Right atrium auricular region (tissue), 2 donors: ENCODE measurements at regions not wholly inside any gene's neighbourhood (a gene's known extent, or its start where the extent isn't known, plus 50 kb on each side); places are given as distances from the start of the nearest gene placed in this dataset.

Experiments used
- DNase-seq: peaks from one replicate; pipeline ENCODE4 v3.0.0-alpha.2; 2019; ENCODE audit warnings: low spot score
- H3K27ac ChIP-seq, 2 donors: fragments of 200-600 bp; sonication (generic); 1 replicate in 1 of 2; 2 replicates in 1 of 2; pipeline ENCODE4 v1.5.1; 2016 to 2019
- H3K27me3 ChIP-seq, 2 donors: fragments of 200-600 bp; sonication (generic); one replicate each; pipeline versions ENCODE4 v1.5.1 to v1.6.0; 2017 to 2019
- H3K36me3 ChIP-seq: fragments of 200-600 bp; sonication (generic); one replicate; pipeline ENCODE4 v1.5.1; 2016
- H3K4me1 ChIP-seq, 2 donors: fragments of 200-600 bp; sonication (generic); one replicate each; pipeline versions ENCODE4 v1.5.1 to v1.6.0; 2017 to 2019
- H3K4me3 ChIP-seq, 2 donors: fragments of 200-600 bp; sonication (generic); 1 replicate in 1 of 2; 2 replicates in 1 of 2; pipeline ENCODE4 v1.5.1; 2017 to 2019; ENCODE audit warnings: mild to moderate bottlenecking in 1 of 2, moderate library complexity in 1 of 2
- H3K9me3 ChIP-seq, 2 donors: fragments of 200-600 bp; sonication (generic); one replicate each; pipeline ENCODE4 v1.5.1; 2019
- TF ChIP-seq, protein P1 (sequence below), 2 donors: fragments of 200-600 bp; sonication (generic); IDR thresholded peaks; one replicate each; pipeline ENCODE4 v1.5.1; 2019; ENCODE audit warnings: antibody characterized with exemption in 2 of 2

- TF ChIP-seq, protein P1, sequence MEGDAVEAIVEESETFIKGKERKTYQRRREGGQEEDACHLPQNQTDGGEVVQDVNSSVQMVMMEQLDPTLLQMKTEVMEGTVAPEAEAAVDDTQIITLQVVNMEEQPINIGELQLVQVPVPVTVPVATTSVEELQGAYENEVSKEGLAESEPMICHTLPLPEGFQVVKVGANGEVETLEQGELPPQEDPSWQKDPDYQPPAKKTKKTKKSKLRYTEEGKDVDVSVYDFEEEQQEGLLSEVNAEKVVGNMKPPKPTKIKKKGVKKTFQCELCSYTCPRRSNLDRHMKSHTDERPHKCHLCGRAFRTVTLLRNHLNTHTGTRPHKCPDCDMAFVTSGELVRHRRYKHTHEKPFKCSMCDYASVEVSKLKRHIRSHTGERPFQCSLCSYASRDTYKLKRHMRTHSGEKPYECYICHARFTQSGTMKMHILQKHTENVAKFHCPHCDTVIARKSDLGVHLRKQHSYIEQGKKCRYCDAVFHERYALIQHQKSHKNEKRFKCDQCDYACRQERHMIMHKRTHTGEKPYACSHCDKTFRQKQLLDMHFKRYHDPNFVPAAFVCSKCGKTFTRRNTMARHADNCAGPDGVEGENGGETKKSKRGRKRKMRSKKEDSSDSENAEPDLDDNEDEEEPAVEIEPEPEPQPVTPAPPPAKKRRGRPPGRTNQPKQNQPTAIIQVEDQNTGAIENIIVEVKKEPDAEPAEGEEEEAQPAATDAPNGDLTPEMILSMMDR (IDR thresholded peaks at IDR 0.05) = no peak
- H3K4me3 ChIP-seq = no peak overlapping the region
- DNase-seq = no peak
- H3K9me3 ChIP-seq = no peaks in the 10 kb centered on the region
- no peaks in the 10 kb centered on the region for H3K4me1 ChIP-seq
- H3K27ac ChIP-seq = no peak overlapping the region
- H3K27me3 ChIP-seq = no peaks in the 10 kb centered on the region
- H3K36me3 ChIP-seq = no peaks in the 10 kb centered on the region
Measured at GRCh38 chr1:4915154-4915553, 260.7 kb downstream of the AJAP1 start.

- H3K4me1 ChIP-seq = no peaks in the 10 kb centered on the region
- TF ChIP-seq, protein P1 (IDR thresholded peaks at IDR 0.05) = no peak
- no peak overlapping the region for H3K27ac ChIP-seq
- no peak overlapping the region for H3K4me3 ChIP-seq
- H3K27me3 ChIP-seq = no peaks in the 10 kb centered on the region
- H3K9me3 ChIP-seq = no peaks in the 10 kb centered on the region
- no peaks in the 10 kb centered on the region for H3K36me3 ChIP-seq
- DNase-seq = no peak
Measured at GRCh38 chr1:4908486-4908885, 254.1 kb downstream of the AJAP1 start.

DNA sequence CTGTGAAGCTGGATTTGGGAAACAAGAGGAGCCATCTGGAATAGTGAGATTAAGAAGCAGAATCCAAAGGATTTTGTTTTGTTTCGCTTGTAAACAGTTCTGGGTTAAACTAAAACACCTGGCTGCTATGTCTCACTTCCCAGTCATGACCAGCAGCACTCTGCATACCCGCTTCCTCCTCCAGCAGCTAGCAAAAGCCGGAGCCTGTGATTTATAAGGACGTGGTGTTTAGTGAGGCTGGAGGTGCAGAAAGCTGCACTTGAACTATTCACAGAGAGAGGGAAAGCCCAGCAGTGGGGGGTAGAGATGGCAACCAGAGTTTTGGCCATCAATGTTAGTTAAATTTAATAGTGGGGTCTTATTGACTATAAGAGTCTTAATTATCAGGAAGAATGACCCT lies 240.2 kb downstream of the AJAP1 start:
- Histone ChIP-seq H3K4me1 (no peaks in the 10 kb centered on the region), H3K36me3 (no peaks in the 10 kb centered on the region), H3K27ac (no peak overlapping the region), H3K9me3 (no peaks in the 10 kb centered on the region), H3K27me3 (no peaks in the 10 kb centered on the region), H3K4me3 (no peak overlapping the region)
- TF ChIP-seq, protein P1 (IDR thresholded peaks at IDR 0.05) = no peak
- DNase-seq = no peak

DNA sequence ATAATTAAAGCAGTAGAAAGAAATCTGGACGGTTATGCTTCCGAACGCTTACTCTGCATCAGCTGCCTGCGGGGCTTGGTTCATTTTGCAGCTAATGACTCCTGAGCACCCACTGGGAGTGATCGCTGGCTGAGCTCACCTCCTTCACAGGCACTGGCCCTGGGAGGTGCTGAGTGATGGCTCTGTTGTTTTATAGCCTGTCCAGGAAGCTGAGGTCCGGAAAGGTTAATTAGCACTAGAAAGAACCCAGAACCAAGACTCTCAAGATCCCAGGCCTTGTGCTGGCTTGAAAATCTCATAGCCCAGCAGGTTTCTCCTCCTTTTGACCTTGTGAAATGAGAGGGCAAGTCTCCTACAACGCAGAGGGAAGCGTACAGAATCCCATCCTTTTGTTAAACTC lies 226.2 kb downstream of the AJAP1 start:
- TF ChIP-seq, protein P1 (IDR thresholded peaks at IDR 0.05) = no peak

GRCh38 chr1:4877426-4877825 lies 223.0 kb downstream of the AJAP1 start:
- Histone ChIP-seq H3K4me3 (no peak overlapping the region), H3K27me3 (no peaks in the 10 kb centered on the region), H3K9me3 (no peaks in the 10 kb centered on the region), H3K36me3 (no peaks in the 10 kb centered on the region), H3K27ac (no peak overlapping the region), H3K4me1 (no peaks in the 10 kb centered on the region)
- TF ChIP-seq, protein P1 (IDR thresholded peaks at IDR 0.05) = no peak
- no peak for DNase-seq

More for the DNA sequence above, 226.2 kb downstream of the AJAP1 start:
- Histone ChIP-seq H3K9me3 (no peaks in the 10 kb centered on the region), H3K4me1 (no peaks in the 10 kb centered on the region), H3K27ac (no peak overlapping the region), H3K27me3 (no peaks in the 10 kb centered on the region), H3K4me3 (no peak overlapping the region), H3K36me3 (no peaks in the 10 kb centered on the region)
- no peak for DNase-seq

DNA sequence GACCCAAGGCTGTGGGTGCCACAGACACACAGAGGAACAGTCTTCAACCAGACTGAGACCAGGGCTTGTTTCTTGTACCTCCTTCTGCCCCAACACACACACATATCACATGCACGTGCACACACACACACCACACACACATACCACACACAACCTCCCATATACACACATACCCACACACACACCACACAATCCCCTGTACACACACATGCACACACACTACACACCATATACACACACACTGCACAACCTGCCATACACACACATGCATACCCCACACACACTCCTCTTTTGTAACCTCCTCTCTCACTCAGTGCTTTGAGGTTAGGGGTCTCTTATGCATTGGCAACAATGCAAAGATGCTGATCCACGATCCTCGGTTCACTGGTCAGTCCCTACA lies 217.0 kb downstream of the AJAP1 start:
- Histone ChIP-seq H3K36me3 (no peaks in the 10 kb centered on the region), H3K9me3 (no peaks in the 10 kb centered on the region), H3K27ac (no peak overlapping the region), H3K27me3 (no peaks in the 10 kb centered on the region), H3K4me1 (no peaks in the 10 kb centered on the region), H3K4me3 (no peak overlapping the region)
- DNase-seq = no peak
- TF ChIP-seq, protein P1 (IDR thresholded peaks at IDR 0.05) = no peak
